Left lung (tissue), 4 donors: ENCODE measurements at regions not wholly inside any gene's neighbourhood (a gene's known extent, or its start where the extent isn't known, plus 50 kb on each side); places are given as distances from the start of the nearest gene placed in this dataset.
"Not testable (repeated sequence)": the region's sequence is repeated elsewhere in the genome, so short reads cannot be mapped to it uniquely, and the experiment has no call there.

Source experiments
- ATAC-seq: fragments of 200-7000 bp; cut with Tn5 transposase; one replicate; pipeline ENCODE4 v1.9.1; 2020; ENCODE audit warnings: moderate library complexity
- DNase-seq, 4 donors: peaks; one replicate each; pipeline ENCODE4 v3.0.0-alpha.2; 2013 to 2020
- H3K27ac ChIP-seq, 2 donors: fragments of 200-600 bp; sonication (generic) in 1 of 2; one replicate each; pipeline versions ENCODE4 v1.5.0 to v1.8.0; 2020 to 2021
- H3K27me3 ChIP-seq, 2 donors: fragments of 200-600 bp; sonication (generic) in 1 of 2; one replicate each; pipeline versions ENCODE4 v1.5.0 to v1.8.0; 2020 to 2021
- H3K36me3 ChIP-seq, 2 donors: fragments of 200-600 bp; sonication (generic) in 1 of 2; one replicate each; pipeline versions ENCODE4 v1.5.0 to v1.8.0; 2020 to 2021
- H3K4me1 ChIP-seq, 2 donors: fragments of 200-600 bp; one replicate each; pipeline ENCODE4 v1.8.0; 2021
- H3K4me3 ChIP-seq, 2 donors: fragments of 200-600 bp; sonication (generic) in 1 of 2; one replicate each; pipeline versions ENCODE4 v1.5.0 to v1.8.0; 2020 to 2021; ENCODE audit warnings: mild to moderate bottlenecking in 1 of 2
- H3K9me3 ChIP-seq, 2 donors: fragments of 200-600 bp; sonication (generic) in 1 of 2; one replicate each; pipeline versions ENCODE4 v1.5.0 to v1.8.0; 2020 to 2021
- intact Hi-C, 2 donors: fragments of 100-400 bp; cut with DNase I; formaldehyde crosslinking; loops; one replicate each; pipeline versions ENCODE4 v1.11.2 to v1.14.2; 2022
- TF ChIP-seq, protein P1 (sequence below), 2 donors: fragments of 200-600 bp; sonication (generic) in 1 of 2; IDR thresholded peaks; one replicate each; pipeline versions ENCODE4 v1.5.0 to v1.8.0; 2021; ENCODE audit warnings: antibody characterized with exemption in 2 of 2
- donor health status: DM: no; HTN: yes; CAD: no.
- donor health status: DM: no; HTN: no; CAD: no.

DNA sequence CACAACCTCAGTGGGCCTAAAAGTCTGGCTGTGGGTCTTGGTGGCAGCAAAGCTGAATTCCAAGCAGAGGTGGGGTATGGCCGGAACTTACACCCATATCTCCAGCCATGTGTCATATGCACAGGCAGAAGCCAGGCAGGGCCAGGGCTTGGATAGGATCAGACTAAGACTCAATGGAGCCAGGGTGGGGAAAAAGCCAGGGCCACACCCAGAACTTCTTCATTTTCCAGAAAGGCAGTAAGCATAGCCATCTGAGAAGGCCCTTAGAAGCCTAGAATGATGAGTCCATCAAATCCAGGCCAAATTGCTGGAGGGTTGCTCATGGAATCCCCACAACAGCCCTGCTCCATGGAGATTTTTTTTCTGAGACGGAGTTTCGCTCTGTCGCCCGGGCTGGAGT lies 116.2 kb upstream of the SRSF6 start:
- no peaks in the 10 kb centered on the region for H3K4me1 ChIP-seq
- H3K27me3 ChIP-seq, result no peaks in the 10 kb centered on the region
- no peak overlapping the region for H3K4me3 ChIP-seq
- no peak overlapping the region for H3K27ac ChIP-seq
- intact Hi-C loops, result no loop called here
- H3K9me3 ChIP-seq, result peaks cover 0 to 33% of the 10 kb centered on the region in 2 donors
- TF ChIP-seq, protein P1, sequence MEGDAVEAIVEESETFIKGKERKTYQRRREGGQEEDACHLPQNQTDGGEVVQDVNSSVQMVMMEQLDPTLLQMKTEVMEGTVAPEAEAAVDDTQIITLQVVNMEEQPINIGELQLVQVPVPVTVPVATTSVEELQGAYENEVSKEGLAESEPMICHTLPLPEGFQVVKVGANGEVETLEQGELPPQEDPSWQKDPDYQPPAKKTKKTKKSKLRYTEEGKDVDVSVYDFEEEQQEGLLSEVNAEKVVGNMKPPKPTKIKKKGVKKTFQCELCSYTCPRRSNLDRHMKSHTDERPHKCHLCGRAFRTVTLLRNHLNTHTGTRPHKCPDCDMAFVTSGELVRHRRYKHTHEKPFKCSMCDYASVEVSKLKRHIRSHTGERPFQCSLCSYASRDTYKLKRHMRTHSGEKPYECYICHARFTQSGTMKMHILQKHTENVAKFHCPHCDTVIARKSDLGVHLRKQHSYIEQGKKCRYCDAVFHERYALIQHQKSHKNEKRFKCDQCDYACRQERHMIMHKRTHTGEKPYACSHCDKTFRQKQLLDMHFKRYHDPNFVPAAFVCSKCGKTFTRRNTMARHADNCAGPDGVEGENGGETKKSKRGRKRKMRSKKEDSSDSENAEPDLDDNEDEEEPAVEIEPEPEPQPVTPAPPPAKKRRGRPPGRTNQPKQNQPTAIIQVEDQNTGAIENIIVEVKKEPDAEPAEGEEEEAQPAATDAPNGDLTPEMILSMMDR (IDR thresholded peaks at IDR 0.05), result no peak
- DNase-seq, result no peak
- ATAC-seq, result no peak
- H3K36me3 ChIP-seq, result no peaks in the 10 kb centered on the region

DNA sequence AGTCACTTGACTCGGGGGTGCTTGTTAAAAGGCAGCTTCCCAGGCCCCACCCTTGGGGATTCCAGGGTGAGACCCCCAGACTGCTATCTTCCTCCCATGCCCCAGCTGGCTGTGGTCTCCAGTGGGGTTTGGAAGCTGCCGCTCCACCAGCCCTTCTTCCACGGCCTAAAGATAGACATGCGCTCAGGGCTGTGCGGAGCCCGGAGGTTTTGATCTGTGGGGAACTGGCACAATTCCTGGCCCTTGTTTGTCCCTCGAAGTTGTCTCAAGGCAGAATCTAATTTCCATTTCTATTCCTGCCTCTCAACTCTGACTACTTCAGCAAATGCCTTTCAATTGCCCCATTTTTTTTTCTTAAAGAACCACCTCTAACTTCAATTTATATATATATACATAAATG lies 120.7 kb upstream of the SRSF6 start:
- DNase-seq (no peak), ATAC-seq (no peak)
- Histone ChIP-seq H3K36me3 (no peaks in the 10 kb centered on the region), H3K27me3 (no peaks in the 10 kb centered on the region), H3K4me1 (no peaks in the 10 kb centered on the region), H3K4me3 (no peak overlapping the region), H3K27ac (no peak overlapping the region), H3K9me3 (peaks cover 0 to 47% of the 10 kb centered on the region in 2 donors)
- TF ChIP-seq, protein P1 (IDR thresholded peaks at IDR 0.05), result no peak
- intact Hi-C loops, result no loop called here

DNA sequence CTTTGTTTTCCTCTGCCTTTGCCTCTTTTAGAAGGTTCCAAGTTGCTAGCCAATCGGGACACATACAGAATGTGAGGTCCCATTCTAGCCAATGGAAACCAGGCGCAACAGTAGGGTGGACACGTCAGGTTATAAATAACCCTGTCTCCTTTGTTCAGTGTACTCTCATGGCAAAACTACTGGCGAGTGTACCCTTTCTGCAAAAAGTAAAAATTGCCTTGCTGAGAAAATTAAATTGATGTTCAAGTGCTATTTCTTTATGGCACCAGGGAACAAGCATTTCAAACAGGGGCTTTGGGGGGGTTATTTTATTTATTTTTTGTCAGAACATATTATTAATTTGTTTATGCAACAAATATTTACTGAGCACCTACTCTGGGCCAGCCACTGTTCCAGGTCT lies 123.6 kb upstream of the SRSF6 start:
- no peaks in the 10 kb centered on the region for H3K4me1 ChIP-seq
- H3K27ac ChIP-seq, result no peak overlapping the region
- TF ChIP-seq, protein P1 (IDR thresholded peaks at IDR 0.05), result no peak
- no peaks in the 10 kb centered on the region for H3K27me3 ChIP-seq
- H3K4me3 ChIP-seq, result no peak overlapping the region
- intact Hi-C loops, result no loop called here
- H3K36me3 ChIP-seq, result no peaks in the 10 kb centered on the region
- peaks cover 0 to 41% of the 10 kb centered on the region in 2 donors for H3K9me3 ChIP-seq
- DNase-seq (no peak), ATAC-seq (no peak)

DNA sequence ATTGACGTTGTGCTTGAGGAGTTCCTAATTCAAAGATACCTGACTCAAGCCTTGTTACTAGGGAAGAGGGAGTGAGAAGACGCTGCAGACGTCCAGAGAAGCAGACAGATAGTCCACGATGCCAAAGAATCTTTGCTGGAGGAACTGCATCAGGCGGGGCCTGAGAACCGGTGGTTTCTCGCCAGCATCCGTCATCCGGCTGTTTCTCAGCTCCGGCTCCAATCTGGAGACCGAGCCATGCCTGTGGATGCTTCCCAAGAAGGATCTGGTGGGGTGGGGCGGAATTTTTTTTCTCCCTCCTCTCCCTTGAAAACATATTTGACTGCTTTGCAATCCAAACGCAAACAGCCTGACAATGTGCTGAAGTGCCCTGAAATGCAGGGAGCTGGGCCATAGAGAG lies 125.8 kb upstream of the SRSF6 start:
- H3K4me3 ChIP-seq, result no peak overlapping the region
- intact Hi-C loops, result no loop called here
- H3K27me3 ChIP-seq, result no peaks in the 10 kb centered on the region
- H3K9me3 ChIP-seq, result peaks cover 0 to 37% of the 10 kb centered on the region in 2 donors
- H3K27ac ChIP-seq, result no peak overlapping the region
- DNase-seq, result no peak
- TF ChIP-seq, protein P1 (IDR thresholded peaks at IDR 0.05), result no peak
- H3K4me1 ChIP-seq, result no peaks in the 10 kb centered on the region
- H3K36me3 ChIP-seq, result no peaks in the 10 kb centered on the region
- no peak for ATAC-seq

DNA sequence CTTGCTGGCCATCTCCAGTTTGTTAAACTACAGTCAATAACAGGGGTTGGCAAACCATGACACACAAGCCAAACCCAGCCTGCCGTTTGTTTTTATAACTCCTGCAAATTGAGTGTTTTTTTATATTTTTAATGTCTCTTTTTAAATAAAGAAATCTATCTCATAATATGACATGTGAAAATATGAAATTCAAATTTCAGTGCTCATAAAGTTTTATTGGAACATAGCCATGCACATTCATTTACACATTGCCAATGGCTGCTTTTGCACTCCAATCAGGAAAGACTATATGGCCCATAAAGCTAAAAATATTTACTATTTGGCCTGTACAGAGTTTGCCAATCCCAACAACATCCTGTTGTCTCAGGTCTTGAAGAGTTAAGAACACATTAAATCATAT lies 129.0 kb upstream of the SRSF6 start:
- no peaks in the 10 kb centered on the region for H3K4me1 ChIP-seq
- peaks cover 0 to 7% of the 10 kb centered on the region in 2 donors for H3K9me3 ChIP-seq
- H3K36me3 ChIP-seq, result no peaks in the 10 kb centered on the region
- intact Hi-C loops, result no loop called here
- H3K27ac ChIP-seq, result no peak overlapping the region
- H3K27me3 ChIP-seq, result no peaks in the 10 kb centered on the region
- no peak overlapping the region for H3K4me3 ChIP-seq
- ATAC-seq, result no peak
- no peak for DNase-seq
- TF ChIP-seq, protein P1 (IDR thresholded peaks at IDR 0.05), result no peak

DNA sequence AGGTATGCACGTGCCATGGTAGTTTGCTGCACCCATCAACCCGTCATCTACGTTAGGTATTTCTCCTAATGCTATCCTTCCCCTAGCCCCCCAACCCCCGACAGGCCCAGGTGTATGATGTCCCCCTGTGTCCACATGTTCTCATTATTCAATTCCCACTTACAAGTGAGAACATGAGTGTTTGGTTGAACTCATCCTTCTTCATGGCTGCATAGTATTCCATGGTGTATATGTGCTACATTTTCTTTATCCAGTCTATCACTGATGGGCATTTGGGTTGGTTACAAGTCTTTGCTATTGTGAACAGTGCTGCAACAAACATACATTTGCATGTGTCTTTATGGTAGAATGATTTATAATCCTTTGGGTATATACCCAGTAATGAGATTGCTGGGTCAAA lies 130.5 kb upstream of the SRSF6 start:
- H3K27ac ChIP-seq, DNase-seq, H3K9me3 ChIP-seq, H3K27me3 ChIP-seq, H3K4me3 ChIP-seq, ATAC-seq, intact Hi-C loops, H3K4me1 ChIP-seq, H3K36me3 ChIP-seq: not testable (repeated sequence)
